Right cardiac atrium (tissue), 5 donors: ENCODE measurements at regions not wholly inside any gene's neighbourhood (a gene's known extent, or its start where the extent isn't known, plus 50 kb on each side); places are given as distances from the start of the nearest gene placed in this dataset.
A peak's percentile ranks its signal among the peaks of the same experiment; 100 is the strongest.

ENCODE experiments used
- ATAC-seq, 2 donors: fragments of 200-7000 bp; cut with Tn5 transposase; one replicate each; pipeline versions ENCODE4 v1.8.0 to v1.9.1; 2020; ENCODE audit warnings: moderate library complexity in 2 of 2, mild to moderate bottlenecking in 1 of 2
- DNase-seq, 3 donors: peaks; one replicate each; pipeline ENCODE4 v3.0.0-alpha.2; 2020
- H3K27ac ChIP-seq: one replicate; pipeline ENCODE4 v1.5.1; 2013; ENCODE audit warnings: mild to moderate bottlenecking, low read length, control low read depth, moderate library complexity
- H3K27me3 ChIP-seq: one replicate; pipeline ENCODE4 v1.6.1; 2013; ENCODE audit not compliant: control insufficient read depth, insufficient read depth
- H3K4me1 ChIP-seq: one replicate; pipeline ENCODE4 v1.6.1; 2013; ENCODE audit warnings: low read length; ENCODE audit not compliant: control insufficient read depth, insufficient read depth
- H3K4me3 ChIP-seq: one replicate; pipeline ENCODE4 v1.5.1; 2013; ENCODE audit warnings: low read length, control low read depth
- H3K9me3 ChIP-seq: one replicate; pipeline ENCODE4 v1.6.1; 2013; ENCODE audit warnings: low read length; ENCODE audit not compliant: control insufficient read depth
- WGBS: extraction: QIAGEN DNeasy Blood & Tissue Kit; methylation state at CpG from one replicate; pipeline ENCODE4 v1.1.7; 2013; 5-methylcytosine and 5-hydroxymethylcytosine counted together
- intact Hi-C, 4 donors: fragments of 100-400 bp; cut with DNase I; formaldehyde crosslinking; loops; one replicate each; pipeline versions ENCODE4 v1.11.0 to v1.14.0; 2022 to 2023
- donor health status: healthy with polysubstance abuse.
- donor health status: DM: no; HTN: yes; CAD: no.
- donor health status: DM: no; HTN: no; CAD: no.
- donor health status: DM: no; HTN: yes; CAD: no; lungs with severe emphysema.
- donor health status: DM: yes; HTN: yes; CAD: no.

DNA sequence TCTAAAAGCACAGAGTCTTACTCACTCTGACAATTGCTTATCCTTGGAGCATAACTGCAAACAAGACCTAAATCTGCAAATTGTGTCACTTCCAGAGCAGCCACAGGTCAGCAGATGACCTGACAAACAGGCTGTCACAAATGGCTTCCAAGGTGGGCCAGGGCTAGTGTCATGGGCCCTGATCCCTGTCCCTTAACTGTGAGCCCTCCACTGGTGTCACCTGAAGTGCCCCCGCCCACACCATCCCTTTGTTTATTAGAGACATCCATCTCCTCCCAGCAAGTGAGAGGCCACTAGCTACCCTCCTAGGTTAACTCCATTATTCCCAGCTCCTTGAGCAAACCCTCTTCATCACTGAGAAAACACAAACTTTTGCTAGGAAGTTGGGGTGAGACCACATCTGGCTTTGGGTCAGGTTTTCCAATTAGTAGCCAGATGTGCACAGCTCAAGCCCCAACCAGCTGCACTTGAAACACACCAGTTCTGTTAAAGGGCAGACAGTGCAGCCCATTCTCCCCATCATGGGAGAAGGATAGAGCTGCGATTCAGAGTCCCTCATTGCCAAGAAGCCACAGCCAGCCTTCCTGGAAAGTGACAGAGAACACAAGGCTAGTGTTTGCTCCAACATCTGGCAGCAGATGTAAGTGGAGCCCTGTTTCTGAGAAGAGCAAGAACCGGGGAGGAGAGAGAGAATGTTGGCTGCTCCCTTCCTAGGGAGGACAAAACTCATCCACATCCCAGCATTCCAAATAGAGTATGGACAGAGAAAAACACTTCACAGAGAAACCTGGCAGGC lies 75.7 kb upstream of the NANOS1 start:
- peaks cover 5% of the 10 kb centered on the region for H3K4me1 ChIP-seq
- no peaks in the 10 kb centered on the region for H3K27me3 ChIP-seq
- DNase-seq (peak in 1 of 3 donors; percentile 36), ATAC-seq (peak; percentile 26 to 41)
- no peak overlapping the region for H3K27ac ChIP-seq
- no peaks in the 10 kb centered on the region for H3K9me3 ChIP-seq
- intact Hi-C loops: no loop called here
- WGBS: 50% methylated on average over 3 of the region's 3 CpGs
- no peak overlapping the region for H3K4me3 ChIP-seq

DNA sequence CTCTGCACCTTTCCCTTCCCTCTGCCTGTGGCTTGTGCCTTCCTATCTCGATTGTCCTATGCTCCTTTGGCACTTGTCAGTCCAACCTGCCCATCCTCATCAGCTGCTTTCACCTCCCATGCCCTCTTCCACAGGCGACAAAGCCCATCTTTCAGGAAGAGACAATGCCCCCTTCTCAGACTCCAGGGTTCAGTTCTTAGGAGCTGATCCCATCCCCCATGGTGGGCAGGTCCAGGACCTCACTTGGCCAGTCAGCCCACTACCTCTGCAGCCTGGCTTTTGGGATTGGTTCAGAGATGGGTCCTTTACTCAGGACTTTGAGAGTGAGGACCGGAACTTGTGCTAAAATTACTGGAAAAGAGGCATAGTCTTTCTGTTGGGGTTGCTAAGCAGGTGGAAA lies 74.0 kb upstream of the NANOS1 start:
- no peaks in the 10 kb centered on the region for H3K9me3 ChIP-seq
- intact Hi-C loops: no loop called here
- peaks cover 15% of the 10 kb centered on the region for H3K4me1 ChIP-seq
- WGBS: 82% methylated on average over 3 of the region's 3 CpGs
- no peaks in the 10 kb centered on the region for H3K27me3 ChIP-seq
- H3K27ac ChIP-seq: no peak overlapping the region
- no peak overlapping the region for H3K4me3 ChIP-seq
- no peak for DNase-seq
- ATAC-seq: no peak

DNA sequence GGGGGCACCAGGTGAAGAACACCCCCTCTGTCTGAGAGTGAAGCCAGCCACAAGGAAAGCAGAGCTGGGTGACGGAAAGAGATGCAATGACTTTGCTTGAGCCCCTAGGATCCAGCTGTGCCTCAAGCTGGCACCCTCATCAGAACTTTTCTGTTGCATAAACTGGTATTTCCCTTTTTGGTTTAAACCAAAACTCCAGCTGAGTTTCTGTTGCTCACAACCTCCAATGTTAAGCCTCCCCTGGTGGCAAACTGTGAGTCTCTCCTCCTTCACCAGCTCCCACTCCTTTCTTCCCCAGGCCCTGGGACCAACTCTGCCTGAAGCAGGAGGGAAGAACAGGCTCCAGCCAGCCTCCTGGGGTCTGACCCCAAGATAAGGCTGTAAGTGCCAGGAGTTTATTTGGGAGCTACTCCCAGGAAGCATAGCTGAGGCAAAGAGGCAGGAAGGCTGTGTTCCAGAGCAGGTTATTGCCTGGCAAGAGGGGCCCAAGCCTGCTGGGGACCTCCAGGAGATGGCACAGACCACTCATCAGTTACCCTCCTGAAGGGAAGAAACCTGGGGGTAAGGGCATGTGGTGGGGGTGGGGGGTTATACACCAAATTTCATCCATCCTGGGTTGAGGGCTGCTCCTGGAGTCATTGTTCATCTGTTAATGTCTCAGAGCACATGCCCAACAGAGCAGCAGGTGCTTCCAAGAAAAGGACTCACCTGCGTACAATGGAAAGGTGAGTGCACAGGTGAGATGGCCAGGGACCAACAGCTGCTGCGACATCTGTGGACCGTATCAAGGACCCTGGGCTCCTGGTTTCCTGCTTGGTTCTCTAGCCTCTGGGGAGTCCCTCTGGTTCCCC lies 73.3 kb upstream of the NANOS1 start:
- Histone ChIP-seq H3K9me3 (no peaks in the 10 kb centered on the region), H3K27ac (no peak overlapping the region), H3K4me1 (peaks cover 15% of the 10 kb centered on the region), H3K27me3 (no peaks in the 10 kb centered on the region), H3K4me3 (no peak overlapping the region)
- intact Hi-C loops: no loop called here
- ATAC-seq (no peak), DNase-seq (no peak)
- 92% methylated on average over 4 of the region's 4 CpGs for WGBS

DNA sequence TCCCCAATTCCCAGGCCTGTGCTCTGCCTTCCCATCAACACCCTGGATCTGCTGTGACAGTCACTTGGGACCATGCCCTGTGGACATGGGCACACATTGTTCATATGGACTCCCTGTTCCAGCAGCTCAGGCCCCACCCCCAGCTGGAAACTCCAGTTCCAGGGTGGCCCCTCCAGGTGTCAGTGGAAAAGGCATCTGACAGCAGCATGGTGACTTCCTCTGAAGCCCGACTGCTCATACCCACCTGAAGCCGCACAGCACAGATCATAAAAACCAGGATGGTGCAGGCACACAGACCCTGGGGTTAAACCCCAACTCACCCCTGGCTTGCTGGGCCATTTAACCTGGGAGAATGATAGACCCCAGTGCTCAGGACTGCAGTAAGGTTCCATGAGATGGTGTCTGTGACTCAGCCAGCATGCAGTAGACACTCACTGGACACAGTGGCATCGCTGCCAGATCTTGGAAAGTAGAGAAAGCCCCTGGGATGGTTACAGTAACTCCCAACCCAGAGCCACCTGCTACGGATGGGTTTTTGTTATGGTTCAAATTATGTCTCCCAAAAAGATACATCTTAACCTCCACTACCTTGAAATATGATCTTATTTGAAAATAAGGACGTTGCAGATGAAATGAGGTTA lies 72.6 kb upstream of the NANOS1 start:
- ATAC-seq (peak in 1 of 2 donors; percentile 34), DNase-seq (peak in 1 of 3 donors; percentile 67)
- no peak overlapping the region for H3K4me3 ChIP-seq
- intact Hi-C loops: no loop called here
- H3K4me1 ChIP-seq: peaks cover 15% of the 10 kb centered on the region
- H3K27ac ChIP-seq: no peak overlapping the region
- H3K9me3 ChIP-seq: no peaks in the 10 kb centered on the region
- 85% methylated on average over 5 of the region's 5 CpGs for WGBS
- no peaks in the 10 kb centered on the region for H3K27me3 ChIP-seq

DNA sequence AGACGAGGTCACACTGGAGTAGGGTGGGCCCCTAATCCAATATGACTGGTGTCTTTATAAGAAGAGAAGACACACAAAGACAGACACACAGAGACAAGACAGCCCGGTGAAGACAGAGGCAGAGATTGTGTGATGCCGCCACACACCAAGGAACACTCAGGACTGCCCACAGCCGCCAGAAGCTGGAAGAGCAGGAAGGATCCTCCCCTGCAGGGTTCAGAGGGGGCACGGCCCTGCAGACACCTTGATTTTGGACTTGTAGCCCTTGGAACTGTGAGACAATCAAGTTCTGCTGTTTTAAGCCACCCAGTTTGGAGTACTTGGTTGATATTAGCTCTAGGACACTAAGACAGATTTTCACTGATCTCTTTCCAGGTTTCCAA lies 72.1 kb upstream of the NANOS1 start:
- ATAC-seq: no peak
- Histone ChIP-seq H3K4me3 (no peak overlapping the region), H3K27me3 (no peaks in the 10 kb centered on the region), H3K9me3 (no peaks in the 10 kb centered on the region), H3K27ac (no peak overlapping the region), H3K4me1 (peaks cover 15% of the 10 kb centered on the region)
- intact Hi-C loops: no loop called here
- WGBS: 89% methylated on average over 5 of the region's 5 CpGs
- DNase-seq: no peak

DNA sequence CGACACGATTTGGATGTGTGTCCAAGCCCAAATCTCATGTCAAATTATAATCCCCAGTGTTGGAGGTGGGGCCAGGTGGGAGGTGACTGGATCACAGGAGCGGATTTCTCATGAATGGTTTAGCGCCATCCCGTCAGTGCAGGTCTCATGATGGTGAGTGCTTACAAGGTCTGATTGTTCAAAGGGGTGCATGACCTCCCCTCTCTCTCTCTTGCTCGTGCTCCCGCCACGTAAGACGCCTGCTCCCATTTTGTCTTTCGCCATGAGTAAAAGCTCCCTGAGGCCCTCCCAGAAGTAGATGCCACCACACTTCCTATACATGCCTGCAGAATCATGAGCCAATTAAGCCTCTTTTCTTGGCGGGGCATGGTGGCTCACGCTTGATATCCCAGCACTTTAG lies 71.5 kb upstream of the NANOS1 start:
- Histone ChIP-seq H3K4me1 (peaks cover 15% of the 10 kb centered on the region), H3K27ac (no peak overlapping the region), H3K27me3 (no peaks in the 10 kb centered on the region), H3K9me3 (no peaks in the 10 kb centered on the region), H3K4me3 (no peak overlapping the region)
- WGBS: 96% methylated on average over 12 of the region's 12 CpGs
- no peak for ATAC-seq
- intact Hi-C loops: no loop called here
- DNase-seq: no peak

DNA sequence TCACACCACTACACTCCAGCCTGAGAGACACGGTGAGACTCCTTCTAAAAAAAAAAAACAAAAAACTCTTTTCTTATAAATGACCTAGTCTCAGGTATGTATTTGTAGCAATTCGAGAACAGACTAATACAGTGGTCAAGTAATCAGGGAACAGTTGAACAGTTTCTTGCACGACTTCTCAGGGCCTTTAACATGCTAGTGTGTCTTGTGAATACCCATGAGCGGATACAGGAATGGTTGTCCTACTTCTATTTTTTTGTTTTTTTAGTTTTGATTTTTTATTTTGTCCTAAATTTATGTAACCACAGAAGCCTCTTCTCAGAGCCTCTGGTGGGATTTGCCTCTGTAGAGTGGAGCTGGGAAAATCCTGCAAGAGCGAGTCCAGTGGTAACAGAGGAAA lies 71.0 kb upstream of the NANOS1 start:
- Histone ChIP-seq H3K9me3 (no peaks in the 10 kb centered on the region), H3K4me1 (peaks cover 15% of the 10 kb centered on the region), H3K27me3 (no peaks in the 10 kb centered on the region), H3K4me3 (no peak overlapping the region), H3K27ac (peak overlapping the region; percentile 83)
- ATAC-seq (no peak), DNase-seq (no peak)
- whole genome bisulfite sequencing: 90% methylated on average over 5 of the region's 5 CpGs
- intact Hi-C loops: no loop called here

DNA sequence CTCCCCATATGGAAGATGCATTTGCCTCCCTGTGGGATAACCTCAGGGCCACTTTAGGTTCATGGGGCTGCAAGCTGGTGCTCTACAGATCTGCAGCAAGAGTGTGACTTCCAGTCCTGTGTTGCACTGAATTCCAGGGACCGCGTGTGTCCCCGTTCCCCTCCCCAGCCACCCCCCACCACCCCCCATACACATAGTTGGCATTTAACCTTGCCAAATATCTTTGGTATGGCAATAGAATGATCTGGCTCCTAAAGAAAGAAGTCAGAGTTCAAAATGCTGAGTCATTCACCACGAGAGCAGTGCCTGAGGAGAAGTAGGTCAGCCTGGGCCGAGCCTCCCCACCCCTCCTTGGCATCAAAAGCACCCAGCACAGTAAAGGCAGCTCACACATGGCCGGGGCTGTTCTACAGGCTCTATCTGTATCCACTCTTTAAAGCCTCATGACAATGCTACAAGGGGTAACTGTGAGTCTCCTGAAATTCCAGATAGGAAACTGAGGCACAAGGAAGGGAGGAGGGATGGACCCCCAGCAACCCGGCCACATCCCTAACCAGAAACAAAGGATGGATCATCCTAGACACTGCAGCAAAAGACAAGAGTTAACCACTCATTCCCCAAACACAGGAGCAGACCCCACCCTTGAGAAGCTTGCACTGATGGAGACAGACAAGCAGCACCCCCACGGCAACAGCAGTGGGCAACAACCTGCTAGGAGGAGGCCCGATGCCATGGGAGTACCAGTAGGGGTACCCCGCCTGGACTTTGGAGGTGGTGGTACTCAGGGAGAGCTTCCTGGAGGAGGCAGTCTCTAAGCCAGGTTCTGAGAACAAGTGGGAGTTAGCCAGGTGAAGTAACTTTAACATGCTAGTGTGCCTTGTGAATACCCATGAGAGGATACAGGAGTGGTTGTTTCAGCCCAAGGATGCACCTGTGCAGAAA lies 70.3 kb upstream of the NANOS1 start:
- no peak overlapping the region for H3K4me3 ChIP-seq
- H3K4me1 ChIP-seq: peaks cover 15% of the 10 kb centered on the region
- ATAC-seq: peak; percentile 91 to 93
- intact Hi-C loops: no loop called here
- H3K27me3 ChIP-seq: no peaks in the 10 kb centered on the region
- H3K27ac ChIP-seq: peak overlapping the region; percentile 83
- no peaks in the 10 kb centered on the region for H3K9me3 ChIP-seq
- peak; percentile 63 to 82 (median 82) for DNase-seq
- 48% methylated on average over 10 of the region's 10 CpGs for WGBS

DNA sequence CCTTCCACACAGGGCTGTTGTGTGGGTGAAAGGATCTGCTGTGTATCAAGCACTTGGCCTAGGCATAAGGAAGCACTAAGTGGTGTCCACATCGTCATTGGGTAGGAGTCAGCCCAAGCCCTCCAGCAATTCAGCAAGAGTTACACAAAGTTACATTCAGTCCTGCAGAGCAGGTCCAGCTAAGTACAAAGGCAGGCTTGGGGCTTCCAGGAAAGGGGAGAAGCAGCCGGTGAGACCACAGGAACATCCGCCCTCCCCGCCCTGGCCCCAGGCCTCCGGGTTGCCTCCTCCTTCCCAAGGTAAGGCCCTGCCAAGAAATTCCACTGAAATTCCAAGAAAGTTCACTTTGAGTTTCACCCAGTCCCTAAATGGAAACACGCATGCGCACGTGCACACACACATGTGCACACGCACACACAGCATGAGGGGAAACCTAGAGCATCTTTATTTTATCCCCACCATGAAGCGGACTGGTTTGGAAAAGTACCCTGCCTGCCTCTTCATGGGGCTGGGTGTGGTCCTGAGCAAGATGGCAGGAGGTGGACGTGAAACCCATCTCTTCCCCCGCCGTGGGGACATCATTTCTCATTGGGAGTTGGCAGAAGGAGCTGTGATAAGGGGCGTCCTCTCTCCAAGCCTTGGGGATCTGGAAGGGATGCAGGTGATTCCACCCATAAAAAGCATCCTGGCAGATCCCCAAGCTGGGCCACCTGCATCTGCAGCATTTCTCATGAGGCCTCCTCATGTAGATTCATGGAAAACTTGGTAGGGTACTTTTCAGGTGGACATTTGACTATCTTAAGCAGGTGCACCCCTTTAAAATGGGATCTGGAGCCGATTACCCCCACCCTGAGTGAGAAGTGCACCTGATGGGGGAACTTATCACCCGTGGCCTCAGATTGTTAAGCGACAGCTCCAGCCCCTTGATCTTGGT lies 69.1 kb upstream of the NANOS1 start:
- 69% methylated on average over 17 of the region's 17 CpGs for WGBS
- ATAC-seq: peak in 1 of 2 donors; percentile 7
- Histone ChIP-seq H3K27me3 (no peaks in the 10 kb centered on the region), H3K4me1 (peaks cover 15% of the 10 kb centered on the region), H3K27ac (peak overlapping the region; percentile 1), H3K9me3 (no peaks in the 10 kb centered on the region), H3K4me3 (no peak overlapping the region)
- intact Hi-C loops: no loop called here
- DNase-seq: peak in 1 of 3 donors; percentile 61
